GM23338 (cell line): ENCODE measurements at regions not wholly inside any gene's neighbourhood (a gene's known extent, or its start where the extent isn't known, plus 50 kb on each side); places are given as distances from the start of the nearest gene placed in this dataset.

ENCODE experiments used
- ATAC-seq: fragments of 200-7000 bp; cut with Tn5 transposase; 3 replicates; pipeline ENCODE4 v1.9.1; 2020
- DNase-seq: peaks from one replicate; pipeline ENCODE4 v3.0.0-alpha.2; 2015; ENCODE audit warnings: low spot score
- H2AFZ ChIP-seq: fragments of 200-600 bp; sonication (generic); 2 replicates; pipeline ENCODE4 v1.8.0; 2016; ENCODE audit warnings: antibody characterized with exemption, mild to moderate bottlenecking, moderate library complexity
- H3F3A ChIP-seq: fragments of 200-600 bp; sonication (generic); replicated peaks from 2 replicates; pipeline ENCODE4 v1.8.0; 2017; ENCODE audit warnings: antibody characterized with exemption, mixed run types, low read depth
- H3K27ac ChIP-seq: fragments of 200-600 bp; sonication (generic); 2 replicates; pipeline ENCODE4 v1.6.1; 2016; ENCODE audit warnings: low read depth
- H3K27me3 ChIP-seq: fragments of 200-600 bp; sonication (generic); 2 replicates; pipeline ENCODE4 v1.8.0; 2016; ENCODE audit warnings: mild to moderate bottlenecking, mixed run types, moderate library complexity; ENCODE audit not compliant: insufficient read depth
- H3K36me3 ChIP-seq: fragments of 200-600 bp; sonication (generic); 2 replicates; pipeline ENCODE4 v1.8.0; 2016; ENCODE audit warnings: mild to moderate bottlenecking; ENCODE audit not compliant: insufficient read depth
- H3K4me1 ChIP-seq: fragments of 200-600 bp; sonication (generic); 2 replicates; pipeline ENCODE4 v1.8.0; 2016; ENCODE audit warnings: mild to moderate bottlenecking, moderate library complexity; ENCODE audit not compliant: insufficient read depth
- H3K4me2 ChIP-seq: fragments of 200-600 bp; sonication (generic); 2 replicates; pipeline ENCODE4 v1.7.1; 2017; ENCODE audit warnings: mixed run types
- H3K4me3 ChIP-seq: fragments of 200-600 bp; sonication (generic); 2 replicates; pipeline ENCODE4 v1.6.1; 2016; ENCODE audit warnings: mixed run types
- H3K79me2 ChIP-seq: fragments of 200-600 bp; sonication (generic); replicated peaks from 2 replicates; pipeline ENCODE4 v1.8.0; 2017; ENCODE audit warnings: mild to moderate bottlenecking; ENCODE audit not compliant: insufficient read depth
- H3K9me2 ChIP-seq: fragments of 200-600 bp; sonication (generic); 2 replicates; pipeline ENCODE4 v1.8.0; 2017; ENCODE audit not compliant: insufficient read depth
- H4K20me1 ChIP-seq: fragments of 200-600 bp; sonication (generic); replicated peaks from 2 replicates; pipeline ENCODE4 v1.8.0; 2017; ENCODE audit warnings: mild to moderate bottlenecking; ENCODE audit not compliant: insufficient read depth
- H3K27ac Mint-ChIP-seq: 2 replicates; pipeline ENCODE4 v1.8.0; 2020; ENCODE audit warnings: inconsistent platforms, mild to moderate bottlenecking, moderate library complexity, mixed read lengths
- H3K27me3 Mint-ChIP-seq: 3 replicates; pipeline ENCODE4 v1.8.0; 2022; ENCODE audit warnings: low read depth, mild to moderate bottlenecking, moderate library complexity, mixed read lengths, inconsistent platforms; ENCODE audit not compliant: insufficient read depth, poor library complexity
- H3K36me3 Mint-ChIP-seq: 3 replicates; pipeline ENCODE4 v1.8.0; 2021; ENCODE audit warnings: low read depth, mild to moderate bottlenecking, inconsistent platforms, moderate library complexity, mixed read lengths
- H3K4me1 Mint-ChIP-seq: 3 replicates; pipeline ENCODE4 v1.8.0; 2020; ENCODE audit warnings: mild to moderate bottlenecking, inconsistent platforms, mixed read lengths
- H3K4me3 Mint-ChIP-seq: 3 replicates; pipeline ENCODE4 v1.8.0; 2021; ENCODE audit warnings: moderate library complexity, mild to moderate bottlenecking, inconsistent platforms, mixed read lengths
- H3K9me3 Mint-ChIP-seq: 3 replicates; pipeline ENCODE4 v1.8.0; 2020; ENCODE audit warnings: moderate library complexity, mild to moderate bottlenecking, inconsistent platforms, mixed read lengths
- EZH2phosphoT487 ChIP-seq: fragments of 200-600 bp; sonication (generic); IDR thresholded peaks from one replicate; pipeline ENCODE4 v1.8.1; 2018; ENCODE audit warnings: antibody characterized with exemption; ENCODE audit not compliant: unreplicated experiment
- JUNB ChIP-seq: IDR thresholded peaks from one replicate; pipeline ENCODE4 v1.6.1; 2016; ENCODE audit warnings: antibody characterized with exemption; ENCODE audit not compliant: unreplicated experiment
- NANOG ChIP-seq: IDR thresholded peaks from 2 replicates; pipeline ENCODE4 v1.6.1; 2016; ENCODE audit warnings: antibody characterized with exemption, borderline replicate concordance
- ZNF331 ChIP-seq: fragments of 250-450 bp; sonication (Bioruptor Pico); IDR thresholded peaks from 2 replicates; pipeline ENCODE4 v1.5.0; 2020; ENCODE audit warnings: low read depth, mild to moderate bottlenecking, moderate library complexity
- TF ChIP-seq, protein P1 (sequence below): fragments of 250-450 bp; sonication (Bioruptor Pico); IDR thresholded peaks from 2 replicates; pipeline ENCODE4 v1.5.0; 2020; ENCODE audit warnings: mild to moderate bottlenecking, moderate library complexity
- TF ChIP-seq, protein P2 (sequence below): IDR thresholded peaks from one replicate; pipeline ENCODE4 v1.6.1; 2018; ENCODE audit warnings: antibody characterized with exemption; ENCODE audit not compliant: unreplicated experiment
- TF ChIP-seq, protein P3 (sequence below), 2 experiments: fragments of 200-600 bp in 1 of 2; sonication (generic) in 1 of 2; conservative IDR thresholded peaks; 2 replicates each; pipeline versions ENCODE4 v1.5.1 to v1.6.1; 2016 to 2017; ENCODE audit warnings: antibody characterized with exemption in 2 of 2, low read depth in 2 of 2, mild to moderate bottlenecking in 2 of 2, moderate library complexity in 1 of 2

DNA sequence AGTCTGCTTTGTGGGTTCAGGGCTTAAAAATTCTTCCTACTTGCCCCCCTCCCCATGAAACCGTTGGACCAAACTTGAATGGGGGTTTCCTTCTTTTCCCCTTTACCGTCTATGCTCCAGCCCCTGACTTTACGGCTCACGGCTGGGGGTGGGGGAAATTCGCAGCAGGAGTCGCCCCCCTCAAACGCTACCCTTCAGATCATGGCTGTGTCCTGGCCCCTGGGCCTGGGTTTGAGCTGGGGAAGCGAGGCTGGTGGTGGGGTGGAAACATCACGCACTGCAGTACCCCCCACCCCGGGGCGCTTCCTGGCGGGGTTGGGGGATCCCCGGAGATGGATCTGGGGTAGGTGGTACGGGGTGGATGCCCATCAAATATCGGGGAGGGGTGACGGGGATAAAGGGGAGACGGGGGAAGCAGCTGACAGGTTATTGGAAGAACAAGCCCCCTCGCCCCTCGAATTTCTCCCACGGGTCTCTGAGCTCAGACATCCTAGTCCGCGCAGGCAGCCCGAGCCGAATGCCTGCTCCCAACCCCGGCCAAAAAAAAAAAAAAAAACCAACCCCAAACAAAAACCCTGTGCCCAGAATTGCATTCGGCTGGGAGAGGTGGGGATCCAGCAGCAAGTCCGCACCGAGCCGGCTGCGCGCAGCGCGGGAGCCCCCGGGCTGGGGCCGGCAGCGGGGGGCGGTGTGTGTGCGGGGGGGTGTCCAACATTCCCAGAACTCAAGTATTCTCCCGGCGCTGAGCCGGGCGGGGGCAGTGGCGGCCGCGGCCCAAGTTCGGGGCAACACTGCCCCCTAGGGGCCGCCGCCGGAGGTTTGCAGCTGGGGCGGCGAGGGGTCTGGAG is 59.0 kb upstream of the ACOT11 start:
- ATAC-seq, result peak; percentile 62
- peaks cover 37% of the 10 kb centered on the region for H3K4me1 Mint-ChIP-seq

DNA sequence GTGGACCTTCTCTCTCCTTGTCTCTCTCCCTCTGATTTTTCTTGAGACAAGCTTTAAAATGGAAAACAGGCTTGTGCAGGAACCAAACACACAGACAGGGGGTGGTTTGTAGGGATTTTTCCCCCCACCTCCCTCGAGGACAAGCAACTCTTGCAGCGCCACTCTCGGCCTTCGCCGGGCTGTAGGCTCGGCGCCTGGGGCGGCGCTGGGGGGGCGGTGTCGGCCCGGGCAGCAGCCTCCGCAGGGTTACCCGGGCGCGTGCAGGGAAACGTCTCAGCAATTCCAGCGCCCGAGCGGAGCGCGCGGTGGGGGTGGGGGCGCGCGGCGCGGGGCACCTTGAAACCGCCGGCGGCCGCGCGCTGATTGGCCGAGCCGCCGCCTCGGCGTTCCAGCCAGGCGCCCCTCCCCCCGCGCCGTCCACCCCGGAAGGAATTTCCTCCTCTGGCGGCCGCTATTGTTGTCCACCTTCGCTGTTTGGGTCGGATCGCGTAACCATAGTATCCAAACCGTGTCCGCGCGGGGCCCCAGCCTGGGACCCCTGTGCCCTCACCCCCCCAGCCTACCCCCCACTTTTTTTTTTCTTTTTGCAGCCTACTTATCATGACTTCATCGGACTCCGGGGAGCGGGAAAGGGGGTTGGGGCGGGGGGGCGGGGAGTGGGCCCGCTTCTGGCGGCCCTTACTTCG is 59.8 kb upstream of the ACOT11 start:
- peaks cover 32% of the 10 kb centered on the region for H3K27me3 Mint-ChIP-seq
- TF ChIP-seq, protein P1, sequence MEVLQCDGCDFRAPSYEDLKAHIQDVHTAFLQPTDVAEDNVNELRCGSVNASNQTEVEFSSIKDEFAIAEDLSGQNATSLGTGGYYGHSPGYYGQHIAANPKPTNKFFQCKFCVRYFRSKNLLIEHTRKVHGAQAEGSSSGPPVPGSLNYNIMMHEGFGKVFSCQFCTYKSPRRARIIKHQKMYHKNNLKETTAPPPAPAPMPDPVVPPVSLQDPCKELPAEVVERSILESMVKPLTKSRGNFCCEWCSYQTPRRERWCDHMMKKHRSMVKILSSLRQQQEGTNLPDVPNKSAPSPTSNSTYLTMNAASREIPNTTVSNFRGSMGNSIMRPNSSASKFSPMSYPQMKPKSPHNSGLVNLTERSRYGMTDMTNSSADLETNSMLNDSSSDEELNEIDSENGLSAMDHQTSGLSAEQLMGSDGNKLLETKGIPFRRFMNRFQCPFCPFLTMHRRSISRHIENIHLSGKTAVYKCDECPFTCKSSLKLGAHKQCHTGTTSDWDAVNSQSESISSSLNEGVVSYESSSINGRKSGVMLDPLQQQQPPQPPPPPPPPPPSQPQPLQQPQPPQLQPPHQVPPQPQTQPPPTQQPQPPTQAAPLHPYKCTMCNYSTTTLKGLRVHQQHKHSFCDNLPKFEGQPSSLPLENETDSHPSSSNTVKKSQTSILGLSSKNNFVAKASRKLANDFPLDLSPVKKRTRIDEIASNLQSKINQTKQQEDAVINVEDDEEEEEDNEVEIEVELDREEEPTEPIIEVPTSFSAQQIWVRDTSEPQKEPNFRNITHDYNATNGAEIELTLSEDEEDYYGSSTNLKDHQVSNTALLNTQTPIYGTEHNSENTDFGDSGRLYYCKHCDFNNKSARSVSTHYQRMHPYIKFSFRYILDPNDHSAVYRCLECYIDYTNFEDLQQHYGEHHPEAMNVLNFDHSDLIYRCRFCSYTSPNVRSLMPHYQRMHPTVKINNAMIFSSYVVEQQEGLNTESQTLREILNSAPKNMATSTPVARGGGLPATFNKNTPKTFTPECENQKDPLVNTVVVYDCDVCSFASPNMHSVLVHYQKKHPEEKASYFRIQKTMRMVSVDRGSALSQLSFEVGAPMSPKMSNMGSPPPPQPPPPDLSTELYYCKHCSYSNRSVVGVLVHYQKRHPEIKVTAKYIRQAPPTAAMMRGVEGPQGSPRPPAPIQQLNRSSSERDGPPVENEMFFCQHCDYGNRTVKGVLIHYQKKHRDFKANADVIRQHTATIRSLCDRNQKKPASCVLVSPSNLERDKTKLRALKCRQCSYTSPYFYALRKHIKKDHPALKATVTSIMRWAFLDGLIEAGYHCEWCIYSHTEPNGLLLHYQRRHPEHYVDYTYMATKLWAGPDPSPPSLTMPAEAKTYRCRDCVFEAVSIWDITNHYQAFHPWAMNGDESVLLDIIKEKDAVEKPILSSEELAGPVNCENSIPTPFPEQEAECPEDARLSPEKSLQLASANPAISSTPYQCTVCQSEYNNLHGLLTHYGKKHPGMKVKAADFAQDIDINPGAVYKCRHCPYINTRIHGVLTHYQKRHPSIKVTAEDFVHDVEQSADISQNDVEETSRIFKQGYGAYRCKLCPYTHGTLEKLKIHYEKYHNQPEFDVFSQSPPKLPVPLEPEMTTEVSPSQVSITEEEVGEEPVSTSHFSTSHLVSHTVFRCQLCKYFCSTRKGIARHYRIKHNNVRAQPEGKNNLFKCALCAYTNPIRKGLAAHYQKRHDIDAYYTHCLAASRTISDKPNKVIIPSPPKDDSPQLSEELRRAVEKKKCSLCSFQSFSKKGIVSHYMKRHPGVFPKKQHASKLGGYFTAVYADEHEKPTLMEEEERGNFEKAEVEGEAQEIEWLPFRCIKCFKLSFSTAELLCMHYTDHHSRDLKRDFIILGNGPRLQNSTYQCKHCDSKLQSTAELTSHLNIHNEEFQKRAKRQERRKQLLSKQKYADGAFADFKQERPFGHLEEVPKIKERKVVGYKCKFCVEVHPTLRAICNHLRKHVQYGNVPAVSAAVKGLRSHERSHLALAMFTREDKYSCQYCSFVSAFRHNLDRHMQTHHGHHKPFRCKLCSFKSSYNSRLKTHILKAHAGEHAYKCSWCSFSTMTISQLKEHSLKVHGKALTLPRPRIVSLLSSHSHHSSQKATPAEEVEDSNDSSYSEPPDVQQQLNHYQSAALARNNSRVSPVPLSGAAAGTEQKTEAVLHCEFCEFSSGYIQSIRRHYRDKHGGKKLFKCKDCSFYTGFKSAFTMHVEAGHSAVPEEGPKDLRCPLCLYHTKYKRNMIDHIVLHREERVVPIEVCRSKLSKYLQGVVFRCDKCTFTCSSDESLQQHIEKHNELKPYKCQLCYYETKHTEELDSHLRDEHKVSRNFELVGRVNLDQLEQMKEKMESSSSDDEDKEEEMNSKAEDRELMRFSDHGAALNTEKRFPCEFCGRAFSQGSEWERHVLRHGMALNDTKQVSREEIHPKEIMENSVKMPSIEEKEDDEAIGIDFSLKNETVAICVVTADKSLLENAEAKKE (CRISPR knock-in tag), result no peak
- TF ChIP-seq ZNF331 (no peak), EZH2phosphoT487 (no peak)
- TF ChIP-seq, protein P2, sequence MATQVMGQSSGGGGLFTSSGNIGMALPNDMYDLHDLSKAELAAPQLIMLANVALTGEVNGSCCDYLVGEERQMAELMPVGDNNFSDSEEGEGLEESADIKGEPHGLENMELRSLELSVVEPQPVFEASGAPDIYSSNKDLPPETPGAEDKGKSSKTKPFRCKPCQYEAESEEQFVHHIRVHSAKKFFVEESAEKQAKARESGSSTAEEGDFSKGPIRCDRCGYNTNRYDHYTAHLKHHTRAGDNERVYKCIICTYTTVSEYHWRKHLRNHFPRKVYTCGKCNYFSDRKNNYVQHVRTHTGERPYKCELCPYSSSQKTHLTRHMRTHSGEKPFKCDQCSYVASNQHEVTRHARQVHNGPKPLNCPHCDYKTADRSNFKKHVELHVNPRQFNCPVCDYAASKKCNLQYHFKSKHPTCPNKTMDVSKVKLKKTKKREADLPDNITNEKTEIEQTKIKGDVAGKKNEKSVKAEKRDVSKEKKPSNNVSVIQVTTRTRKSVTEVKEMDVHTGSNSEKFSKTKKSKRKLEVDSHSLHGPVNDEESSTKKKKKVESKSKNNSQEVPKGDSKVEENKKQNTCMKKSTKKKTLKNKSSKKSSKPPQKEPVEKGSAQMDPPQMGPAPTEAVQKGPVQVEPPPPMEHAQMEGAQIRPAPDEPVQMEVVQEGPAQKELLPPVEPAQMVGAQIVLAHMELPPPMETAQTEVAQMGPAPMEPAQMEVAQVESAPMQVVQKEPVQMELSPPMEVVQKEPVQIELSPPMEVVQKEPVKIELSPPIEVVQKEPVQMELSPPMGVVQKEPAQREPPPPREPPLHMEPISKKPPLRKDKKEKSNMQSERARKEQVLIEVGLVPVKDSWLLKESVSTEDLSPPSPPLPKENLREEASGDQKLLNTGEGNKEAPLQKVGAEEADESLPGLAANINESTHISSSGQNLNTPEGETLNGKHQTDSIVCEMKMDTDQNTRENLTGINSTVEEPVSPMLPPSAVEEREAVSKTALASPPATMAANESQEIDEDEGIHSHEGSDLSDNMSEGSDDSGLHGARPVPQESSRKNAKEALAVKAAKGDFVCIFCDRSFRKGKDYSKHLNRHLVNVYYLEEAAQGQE, result no peak

More for the DNA sequence above, 59.0 kb upstream of the ACOT11 start:
- no peaks in the 10 kb centered on the region for H3K36me3 ChIP-seq
- no peaks in the 10 kb centered on the region for H3K9me2 ChIP-seq
- H3K27me3 ChIP-seq, result peaks cover 22% of the 10 kb centered on the region
- no peak overlapping the region for H2AFZ ChIP-seq
- H3K4me1 ChIP-seq, result peaks cover 32% of the 10 kb centered on the region
- peaks cover 27% of the 10 kb centered on the region for H3K27me3 Mint-ChIP-seq
- DNase-seq, result peak; percentile 86
- H4K20me1 ChIP-seq, result no peaks in the 10 kb centered on the region
- TF ChIP-seq, protein P3, sequence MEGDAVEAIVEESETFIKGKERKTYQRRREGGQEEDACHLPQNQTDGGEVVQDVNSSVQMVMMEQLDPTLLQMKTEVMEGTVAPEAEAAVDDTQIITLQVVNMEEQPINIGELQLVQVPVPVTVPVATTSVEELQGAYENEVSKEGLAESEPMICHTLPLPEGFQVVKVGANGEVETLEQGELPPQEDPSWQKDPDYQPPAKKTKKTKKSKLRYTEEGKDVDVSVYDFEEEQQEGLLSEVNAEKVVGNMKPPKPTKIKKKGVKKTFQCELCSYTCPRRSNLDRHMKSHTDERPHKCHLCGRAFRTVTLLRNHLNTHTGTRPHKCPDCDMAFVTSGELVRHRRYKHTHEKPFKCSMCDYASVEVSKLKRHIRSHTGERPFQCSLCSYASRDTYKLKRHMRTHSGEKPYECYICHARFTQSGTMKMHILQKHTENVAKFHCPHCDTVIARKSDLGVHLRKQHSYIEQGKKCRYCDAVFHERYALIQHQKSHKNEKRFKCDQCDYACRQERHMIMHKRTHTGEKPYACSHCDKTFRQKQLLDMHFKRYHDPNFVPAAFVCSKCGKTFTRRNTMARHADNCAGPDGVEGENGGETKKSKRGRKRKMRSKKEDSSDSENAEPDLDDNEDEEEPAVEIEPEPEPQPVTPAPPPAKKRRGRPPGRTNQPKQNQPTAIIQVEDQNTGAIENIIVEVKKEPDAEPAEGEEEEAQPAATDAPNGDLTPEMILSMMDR (conservative IDR thresholded peaks at IDR 0.05; ENCODE audit: low read depth in 2 of 2), result peak; percentile 83 to 88
- TF ChIP-seq NANOG, result no peak
- TF ChIP-seq JUNB, result no peak
- peak overlapping the region; percentile 100 for H3K27ac ChIP-seq
- peaks cover 19% of the 10 kb centered on the region for H3F3A ChIP-seq
- no peaks in the 10 kb centered on the region for H3K9me3 Mint-ChIP-seq
- H3K4me3 Mint-ChIP-seq, result peak overlapping the region; percentile 81
- H3K36me3 Mint-ChIP-seq, result no peaks in the 10 kb centered on the region; the same call in 2 of the 3 replicates
- peak overlapping the region; percentile 91 for H3K4me3 ChIP-seq
- H3K27ac Mint-ChIP-seq, result peak overlapping the region; percentile 98
- H3K79me2 ChIP-seq, result no peaks in the 10 kb centered on the region
- H3K4me2 ChIP-seq, result peak overlapping the region; percentile 100

More for the DNA sequence above, 59.8 kb upstream of the ACOT11 start:
- Mint-ChIP-seq H3K9me3 (no peaks in the 10 kb centered on the region), H3K4me3 (peak overlapping the region; percentile 81), H3K27ac (peak overlapping the region; percentile 98), H3K4me1 (peaks cover 38% of the 10 kb centered on the region), H3K36me3 (no peaks in the 10 kb centered on the region; the same call in 2 of the 3 replicates)
- H3K27me3 ChIP-seq, result peaks cover 22% of the 10 kb centered on the region
- H3K9me2 ChIP-seq, result no peaks in the 10 kb centered on the region
- H4K20me1 ChIP-seq, result no peaks in the 10 kb centered on the region
- peak overlapping the region; percentile 100 for H3K27ac ChIP-seq
- DNase-seq, result peak; percentile 96
- peak overlapping the region; percentile 100 for H3K4me2 ChIP-seq
- H3K36me3 ChIP-seq, result no peaks in the 10 kb centered on the region
- no peaks in the 10 kb centered on the region for H3K79me2 ChIP-seq
- peaks cover 19% of the 10 kb centered on the region for H3F3A ChIP-seq
- peak overlapping the region; percentile 52; the same call in 1 of the 2 replicates for H2AFZ ChIP-seq
- ATAC-seq, result peak; percentile 44
- H3K4me1 ChIP-seq, result peaks cover 36% of the 10 kb centered on the region
- peak overlapping the region; percentile 91 for H3K4me3 ChIP-seq
